ENCODE measurements at regions not wholly inside any gene's neighbourhood (a gene's known extent, or its start where the extent isn't known, plus 50 kb on each side); places are given as distances from the start of the nearest gene placed in this dataset.

DNA sequence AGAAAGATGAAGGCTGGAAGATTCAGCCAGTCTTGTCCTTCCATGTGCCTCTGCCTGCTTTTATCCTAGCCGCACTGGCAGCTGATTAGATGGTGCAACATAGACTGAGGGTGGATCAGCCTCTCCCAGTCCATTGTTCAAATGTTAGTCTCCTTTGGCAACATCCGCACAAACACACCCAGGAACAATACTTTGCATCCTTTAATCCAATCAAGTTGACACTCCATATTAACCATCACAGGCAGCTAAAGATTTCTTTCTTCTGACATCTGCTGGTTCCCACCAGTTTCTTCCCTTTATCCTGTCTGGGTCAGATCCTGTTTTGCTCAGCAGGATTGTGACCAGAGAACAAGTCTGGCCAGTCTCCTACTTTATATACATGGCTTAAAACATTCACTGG, 276.5 kb upstream of the TYRP1 start:
- no peak for ATAC-seq
- 3% methylated on average over 2 of the region's 2 CpGs for WGBS (ENCODE audit: missing lambda C conversion rate)
- no peaks in the 10 kb centered on the region for H3K4me1 ChIP-seq
- no peaks in the 10 kb centered on the region; the same call in 2 of the 3 replicates for H3K9me3 ChIP-seq
- ChIA-PET POLR2A (no interaction called here), CTCF (no interaction called here)
- DNase-seq (ENCODE audit: low read depth in 1 of 2, low spot score in 1 of 2): no peak
- no peak overlapping the region for H3K27ac ChIP-seq
- TF ChIP-seq CEBPB (IDR thresholded peaks at IDR 0.05): no peak
- TF ChIP-seq MYC (IDR thresholded peaks at IDR 0.05; ENCODE audit: borderline replicate concordance, low read length): no peak
- TF ChIP-seq FOXS1 (CRISPR knock-in tag; IDR thresholded peaks at IDR 0.05): no peak
- no peak for TF ChIP-seq ZNF302 (CRISPR knock-in tag; IDR thresholded peaks at IDR 0.05)
- no peak for TF ChIP-seq HOXB5 (CRISPR knock-in tag; IDR thresholded peaks at IDR 0.05)
- no peak for TF ChIP-seq MAZ (IDR thresholded peaks at IDR 0.05; ENCODE audit: borderline replicate concordance, low read depth, low read length)
- TF ChIP-seq HOXB13 (CRISPR knock-in tag; IDR thresholded peaks at IDR 0.05; ENCODE audit: low read depth): no peak
- no peak for TF ChIP-seq CBX2 (IDR thresholded peaks at IDR 0.05; ENCODE audit: borderline replicate concordance, low read depth)
- TF ChIP-seq, protein P1, sequence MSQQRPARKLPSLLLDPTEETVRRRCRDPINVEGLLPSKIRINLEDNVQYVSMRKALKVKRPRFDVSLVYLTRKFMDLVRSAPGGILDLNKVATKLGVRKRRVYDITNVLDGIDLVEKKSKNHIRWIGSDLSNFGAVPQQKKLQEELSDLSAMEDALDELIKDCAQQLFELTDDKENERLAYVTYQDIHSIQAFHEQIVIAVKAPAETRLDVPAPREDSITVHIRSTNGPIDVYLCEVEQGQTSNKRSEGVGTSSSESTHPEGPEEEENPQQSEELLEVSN (IDR thresholded peaks at IDR 0.05; ENCODE audit: borderline replicate concordance, low read depth): no peak
- TF ChIP-seq NPAS2 (CRISPR knock-in tag; IDR thresholded peaks at IDR 0.05; ENCODE audit: borderline replicate concordance): no peak
- TF ChIP-seq ZC3H11A (IDR thresholded peaks at IDR 0.05): no peak
- no peak for FAIRE-seq
- H3K4me3 ChIP-seq: no peak overlapping the region
- H3K4me2 ChIP-seq: no peak overlapping the region

DNA sequence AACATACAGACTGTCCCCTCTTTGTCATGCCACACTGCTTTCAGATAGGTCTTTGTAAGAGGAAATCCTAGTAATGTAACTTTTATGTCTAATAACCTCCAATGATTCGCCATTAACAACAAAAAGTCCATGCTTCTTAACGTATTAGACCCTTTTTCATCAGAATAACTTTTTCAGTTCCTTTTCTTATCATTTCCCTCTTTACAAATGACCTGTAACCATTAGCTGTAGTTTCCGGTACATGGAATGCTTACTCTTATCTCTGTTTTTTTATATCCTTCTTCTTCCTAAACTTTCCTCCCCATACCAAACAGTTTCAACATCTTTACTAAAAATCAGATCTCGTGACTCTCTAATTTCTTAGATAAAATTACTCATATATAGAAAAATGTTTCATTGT, 268.9 kb upstream of the TYRP1 start:
- WGBS (ENCODE audit: missing lambda C conversion rate): 20% methylated on average over 4 of the region's 4 CpGs
- Histone ChIP-seq H3K4me3 (no peak overlapping the region), H3K4me1 (no peaks in the 10 kb centered on the region), H3K4me2 (no peak overlapping the region), H3K27ac (no peak overlapping the region), H3K9me3 (no peaks in the 10 kb centered on the region; the same call in 2 of the 3 replicates)
- ATAC-seq (no peak), DNase-seq (ENCODE audit: low read depth in 1 of 2, low spot score in 1 of 2) (no peak), FAIRE-seq (no peak)
- TF ChIP-seq CHD2 (IDR thresholded peaks at IDR 0.05; ENCODE audit: low read length, partially characterized antibody) (no peak), NR3C1 (IDR thresholded peaks at IDR 0.05) (no peak), PHF8 (IDR thresholded peaks at IDR 0.05; ENCODE audit: borderline replicate concordance, low read depth) (no peak), MYC (IDR thresholded peaks at IDR 0.05; ENCODE audit: borderline replicate concordance, low read length) (no peak), GATA3 (IDR thresholded peaks at IDR 0.05; ENCODE audit: borderline replicate concordance) (no peak), KDM1A (IDR thresholded peaks at IDR 0.05; ENCODE audit: low read depth) (no peak), NFE2L2 (conservative IDR thresholded peaks at IDR 0.05; ENCODE audit: low read length) (no peak), MAZ (IDR thresholded peaks at IDR 0.05; ENCODE audit: borderline replicate concordance, low read depth, low read length) (no peak), TP53 (CRISPR knock-in tag; IDR thresholded peaks at IDR 0.05) (no peak), ZNF302 (CRISPR knock-in tag; IDR thresholded peaks at IDR 0.05) (no peak), FOXS1 (CRISPR knock-in tag; IDR thresholded peaks at IDR 0.05) (no peak)
- TF ChIP-seq, protein P2, sequence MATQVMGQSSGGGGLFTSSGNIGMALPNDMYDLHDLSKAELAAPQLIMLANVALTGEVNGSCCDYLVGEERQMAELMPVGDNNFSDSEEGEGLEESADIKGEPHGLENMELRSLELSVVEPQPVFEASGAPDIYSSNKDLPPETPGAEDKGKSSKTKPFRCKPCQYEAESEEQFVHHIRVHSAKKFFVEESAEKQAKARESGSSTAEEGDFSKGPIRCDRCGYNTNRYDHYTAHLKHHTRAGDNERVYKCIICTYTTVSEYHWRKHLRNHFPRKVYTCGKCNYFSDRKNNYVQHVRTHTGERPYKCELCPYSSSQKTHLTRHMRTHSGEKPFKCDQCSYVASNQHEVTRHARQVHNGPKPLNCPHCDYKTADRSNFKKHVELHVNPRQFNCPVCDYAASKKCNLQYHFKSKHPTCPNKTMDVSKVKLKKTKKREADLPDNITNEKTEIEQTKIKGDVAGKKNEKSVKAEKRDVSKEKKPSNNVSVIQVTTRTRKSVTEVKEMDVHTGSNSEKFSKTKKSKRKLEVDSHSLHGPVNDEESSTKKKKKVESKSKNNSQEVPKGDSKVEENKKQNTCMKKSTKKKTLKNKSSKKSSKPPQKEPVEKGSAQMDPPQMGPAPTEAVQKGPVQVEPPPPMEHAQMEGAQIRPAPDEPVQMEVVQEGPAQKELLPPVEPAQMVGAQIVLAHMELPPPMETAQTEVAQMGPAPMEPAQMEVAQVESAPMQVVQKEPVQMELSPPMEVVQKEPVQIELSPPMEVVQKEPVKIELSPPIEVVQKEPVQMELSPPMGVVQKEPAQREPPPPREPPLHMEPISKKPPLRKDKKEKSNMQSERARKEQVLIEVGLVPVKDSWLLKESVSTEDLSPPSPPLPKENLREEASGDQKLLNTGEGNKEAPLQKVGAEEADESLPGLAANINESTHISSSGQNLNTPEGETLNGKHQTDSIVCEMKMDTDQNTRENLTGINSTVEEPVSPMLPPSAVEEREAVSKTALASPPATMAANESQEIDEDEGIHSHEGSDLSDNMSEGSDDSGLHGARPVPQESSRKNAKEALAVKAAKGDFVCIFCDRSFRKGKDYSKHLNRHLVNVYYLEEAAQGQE (IDR thresholded peaks at IDR 0.05): no peak
- TF ChIP-seq, protein P3, sequence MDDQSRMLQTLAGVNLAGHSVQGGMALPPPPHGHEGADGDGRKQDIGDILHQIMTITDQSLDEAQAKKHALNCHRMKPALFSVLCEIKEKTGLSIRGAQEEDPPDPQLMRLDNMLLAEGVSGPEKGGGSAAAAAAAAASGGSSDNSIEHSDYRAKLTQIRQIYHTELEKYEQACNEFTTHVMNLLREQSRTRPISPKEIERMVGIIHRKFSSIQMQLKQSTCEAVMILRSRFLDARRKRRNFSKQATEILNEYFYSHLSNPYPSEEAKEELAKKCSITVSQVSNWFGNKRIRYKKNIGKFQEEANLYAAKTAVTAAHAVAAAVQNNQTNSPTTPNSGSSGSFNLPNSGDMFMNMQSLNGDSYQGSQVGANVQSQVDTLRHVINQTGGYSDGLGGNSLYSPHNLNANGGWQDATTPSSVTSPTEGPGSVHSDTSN (IDR thresholded peaks at IDR 0.05): no peak
- POLR2A ChIA-PET: no interaction called here
- CTCF ChIA-PET: no interaction called here

All from A549 (cell line).